NCI-H146 (cell line): ENCODE measurements at regions not wholly inside any gene's neighbourhood (a gene's known extent, or its start where the extent isn't known, plus 50 kb on each side); places are given as distances from the start of the nearest gene placed in this dataset.
A peak's percentile ranks its signal among the peaks of the same experiment; 100 is the strongest.

Source experiments
- DNase-seq: peaks from one replicate; lab custom pipeline; 2025; lab: John Stamatoyannopoulos, UW

DNA sequence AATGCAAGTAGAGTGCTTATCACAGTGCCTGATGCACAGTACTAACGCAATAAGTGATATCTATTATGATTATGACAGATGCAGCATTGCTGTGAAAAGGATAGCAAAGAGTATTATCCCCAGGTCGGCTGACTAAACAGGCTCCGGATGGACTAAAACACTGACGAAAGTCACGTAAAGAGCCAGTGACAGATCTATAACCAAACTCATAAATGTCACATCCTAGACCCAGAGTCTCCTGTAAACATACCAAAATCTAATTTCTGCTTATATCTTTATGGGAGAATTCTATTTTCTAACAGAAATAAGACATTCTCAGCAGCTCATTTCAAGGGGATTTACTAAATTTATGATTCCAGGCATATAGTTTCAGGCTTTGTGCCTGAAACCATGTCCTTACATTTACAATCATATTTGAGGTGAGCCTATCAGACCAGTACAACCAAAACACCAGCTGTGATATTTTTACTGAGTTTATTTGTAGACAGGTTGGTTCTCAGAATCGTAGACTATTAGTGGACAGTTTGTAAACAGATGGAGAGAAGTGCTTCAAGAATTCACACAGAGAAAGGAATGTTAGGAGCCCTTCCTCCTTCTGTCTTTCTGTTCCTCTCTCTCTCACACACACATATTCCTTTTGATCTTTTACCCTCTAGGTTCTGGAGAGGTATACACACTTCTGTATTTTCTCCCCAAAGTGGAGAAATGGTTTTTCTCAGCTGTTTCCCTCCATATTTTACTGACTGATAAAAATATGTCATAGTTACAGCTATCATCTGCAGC, 52.4 kb upstream of the WDR26 start:
- no peak for DNase-seq

DNA sequence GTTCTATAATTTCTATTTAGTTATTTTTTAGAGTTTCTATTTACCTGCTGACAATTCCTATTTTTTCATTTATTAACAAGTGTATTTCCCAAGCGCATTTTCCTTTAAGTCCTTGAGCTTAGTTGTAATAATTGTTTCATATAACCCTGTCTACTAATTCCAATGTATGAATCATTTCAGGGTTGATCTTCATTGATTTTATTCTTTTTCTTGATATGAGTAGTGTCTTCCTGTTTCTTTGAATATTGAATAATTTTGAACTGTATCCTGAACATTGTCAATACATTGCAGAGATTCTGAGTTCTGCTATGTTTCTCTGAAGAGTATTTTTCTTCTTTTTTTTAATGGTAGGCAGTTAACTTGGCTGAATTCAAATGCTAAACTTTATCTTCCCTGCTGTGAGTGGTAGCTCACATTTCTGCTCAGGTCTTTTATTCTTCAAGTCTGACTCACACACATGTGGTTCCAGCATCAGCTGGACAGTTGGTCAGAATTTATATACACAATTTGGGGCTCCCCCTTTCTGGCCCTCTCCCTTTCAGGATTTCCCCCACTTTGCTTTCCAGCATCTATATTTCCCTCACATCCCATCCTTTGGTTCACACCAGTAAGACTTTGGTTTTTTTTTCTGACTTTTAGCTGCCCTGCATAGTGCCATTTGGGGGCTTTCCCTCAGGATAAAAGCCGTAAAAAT, 54.4 kb upstream of the WDR26 start:
- DNase-seq = no peak

DNA sequence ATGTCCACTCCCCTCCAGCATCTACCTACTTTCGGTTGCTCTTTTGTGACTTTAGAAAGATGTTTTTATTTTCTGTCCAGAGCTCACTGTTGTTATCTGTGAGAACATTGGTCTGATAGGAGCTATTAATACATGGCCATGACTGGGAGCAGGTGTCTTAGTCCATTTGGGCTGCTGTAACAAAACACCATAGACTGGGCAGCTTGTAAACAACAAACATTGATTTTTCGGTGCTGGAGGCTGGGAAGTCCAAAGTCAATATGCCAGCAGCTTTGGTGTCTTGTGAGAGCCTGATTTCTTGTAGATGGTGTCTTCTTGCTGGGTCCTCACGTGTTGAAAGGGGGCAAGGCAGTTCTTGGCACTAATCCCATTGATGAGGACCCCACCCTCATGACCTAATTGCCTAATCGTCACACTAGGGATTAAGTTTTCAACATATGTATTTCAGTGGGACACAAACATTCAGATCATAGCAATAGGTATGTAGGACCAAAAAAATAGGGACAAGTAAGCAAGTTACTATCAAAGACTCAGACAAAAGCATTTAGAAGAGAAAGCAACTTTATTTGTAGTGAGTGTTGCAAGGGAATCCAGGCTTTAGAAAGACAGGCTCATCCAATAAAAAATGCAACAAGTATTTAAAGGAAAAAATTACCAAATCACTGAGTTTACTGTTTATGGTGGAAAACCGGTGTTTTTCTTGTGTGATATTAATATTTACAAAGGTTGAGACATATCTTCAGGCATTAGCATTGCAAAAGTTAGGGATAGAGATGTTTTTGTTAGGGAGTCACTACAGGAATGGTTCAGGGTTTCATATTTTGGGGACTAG, 55.2 kb upstream of the WDR26 start:
- DNase-seq = peak; percentile 10

DNA sequence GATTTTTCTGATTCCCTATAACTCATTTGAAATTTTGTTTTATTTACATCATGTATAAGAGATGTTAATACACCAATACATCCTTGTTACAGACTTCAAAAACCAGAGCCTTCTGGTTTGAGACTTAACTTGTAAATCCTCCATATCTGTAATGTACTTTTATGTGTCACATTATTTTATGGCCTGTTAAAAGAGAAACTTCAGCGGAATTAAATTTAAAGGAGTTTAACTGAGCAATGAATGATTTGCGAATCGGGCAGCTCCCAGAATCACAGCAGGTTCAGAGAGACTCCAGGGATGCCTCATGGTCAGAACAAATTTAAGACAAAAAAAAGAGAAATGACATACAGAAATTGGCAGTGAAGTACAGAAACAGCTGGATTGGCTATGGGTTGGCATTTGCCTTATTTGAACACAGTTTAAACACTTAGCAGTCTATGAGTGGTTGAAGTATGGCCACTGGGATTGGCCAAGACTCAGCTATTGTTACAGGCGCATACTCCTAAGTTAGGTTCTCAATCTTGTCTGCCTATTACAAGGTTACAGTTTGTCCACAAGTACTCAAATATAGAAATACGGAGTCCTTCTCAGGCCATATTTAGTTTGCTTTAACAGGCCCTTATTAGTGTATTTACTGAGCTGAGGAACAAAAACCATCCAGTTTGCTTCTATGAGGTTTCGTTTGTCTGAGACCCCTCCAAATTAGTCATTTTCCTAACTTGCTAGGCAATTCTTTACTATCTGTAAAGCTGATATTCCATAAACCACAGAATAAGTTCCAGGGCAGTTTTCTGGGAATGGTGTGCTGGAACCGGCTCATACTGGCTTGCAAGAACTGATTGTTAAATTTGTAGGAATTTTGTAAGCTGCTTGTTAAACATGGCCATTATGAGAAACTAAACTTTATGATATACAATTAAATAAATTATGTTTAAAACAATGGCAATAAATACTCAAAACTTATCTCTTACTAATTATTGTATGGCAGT, 56.2 kb upstream of the WDR26 start:
- DNase-seq = no peak

DNA sequence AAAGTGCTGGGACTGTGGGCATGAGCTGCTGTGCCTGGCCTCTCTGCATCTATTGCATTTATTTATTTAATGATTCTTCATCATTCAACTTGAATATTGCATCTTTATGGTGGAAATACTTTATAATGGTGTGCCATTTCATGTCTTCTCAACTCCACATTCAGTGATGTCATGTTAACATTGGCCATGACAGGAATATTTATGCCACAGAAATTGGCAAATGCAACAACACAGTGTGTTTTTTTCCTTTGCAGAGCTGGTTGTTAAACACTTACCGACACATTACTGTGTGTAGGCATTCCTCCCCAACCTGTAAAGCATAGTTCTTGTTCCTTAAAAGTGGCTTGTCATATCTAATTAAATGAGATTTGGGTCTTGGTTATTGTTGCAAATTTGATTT, 57.4 kb upstream of the WDR26 start:
- no peak for DNase-seq

DNA sequence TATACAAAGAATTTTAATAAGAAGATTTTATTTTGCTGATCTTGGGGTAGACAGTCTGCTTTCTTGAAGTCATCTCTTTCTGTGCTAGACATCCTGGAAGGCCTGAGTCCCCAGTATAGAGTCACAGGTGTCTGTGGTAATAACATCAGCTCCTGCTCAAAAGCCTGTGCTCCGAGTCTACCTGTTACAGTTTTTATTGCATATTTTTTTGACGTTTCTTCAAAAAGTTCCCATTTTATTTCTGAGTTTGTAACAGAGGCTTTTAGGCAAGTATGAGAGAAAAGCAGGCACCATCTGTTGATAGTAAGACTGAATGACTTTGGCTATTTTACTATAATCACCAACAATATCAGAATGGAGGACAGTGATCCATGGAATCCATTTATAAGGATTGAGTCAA, 58.0 kb upstream of the WDR26 start:
- DNase-seq = no peak

DNA sequence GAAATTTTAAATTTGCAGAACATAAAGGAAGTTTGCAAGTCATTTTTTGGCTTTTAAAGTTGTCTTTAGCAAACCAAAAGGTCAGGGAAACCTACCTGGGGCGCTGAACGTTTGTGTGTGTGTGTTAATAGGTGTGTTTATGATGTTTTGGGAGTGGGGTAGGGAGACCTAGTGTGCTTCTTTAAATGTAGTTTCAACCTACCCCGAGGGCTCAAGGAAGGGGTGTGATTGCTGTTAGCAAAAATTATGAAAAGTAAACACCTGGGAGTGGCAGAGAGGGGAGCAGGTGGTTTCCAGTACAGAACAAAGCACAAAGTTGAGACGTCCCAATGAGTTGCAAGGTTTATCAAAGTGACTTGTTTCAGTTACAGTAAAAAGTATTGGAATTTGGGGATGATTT, 58.7 kb upstream of the WDR26 start:
- DNase-seq = peak; percentile 62

DNA sequence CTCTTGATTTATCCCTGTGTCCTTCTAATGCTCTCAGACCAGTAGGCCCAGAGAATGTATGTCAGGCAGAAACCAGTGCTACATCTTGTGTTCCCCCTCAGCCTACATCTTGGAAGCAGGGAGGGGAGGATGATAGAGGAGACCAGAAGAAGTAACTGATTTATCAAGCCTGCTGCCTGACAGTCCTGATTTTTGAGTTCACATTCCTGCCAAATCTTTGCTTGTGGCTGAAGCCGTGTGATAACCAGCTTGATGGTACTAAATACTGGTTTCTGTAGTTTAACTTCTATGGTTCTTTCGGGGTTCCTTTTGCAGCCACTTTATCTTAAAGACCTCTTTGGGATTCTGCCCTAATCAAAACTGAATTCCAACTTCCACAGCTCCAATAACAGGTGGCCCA, 59.7 kb upstream of the WDR26 start:
- DNase-seq = no peak

DNA sequence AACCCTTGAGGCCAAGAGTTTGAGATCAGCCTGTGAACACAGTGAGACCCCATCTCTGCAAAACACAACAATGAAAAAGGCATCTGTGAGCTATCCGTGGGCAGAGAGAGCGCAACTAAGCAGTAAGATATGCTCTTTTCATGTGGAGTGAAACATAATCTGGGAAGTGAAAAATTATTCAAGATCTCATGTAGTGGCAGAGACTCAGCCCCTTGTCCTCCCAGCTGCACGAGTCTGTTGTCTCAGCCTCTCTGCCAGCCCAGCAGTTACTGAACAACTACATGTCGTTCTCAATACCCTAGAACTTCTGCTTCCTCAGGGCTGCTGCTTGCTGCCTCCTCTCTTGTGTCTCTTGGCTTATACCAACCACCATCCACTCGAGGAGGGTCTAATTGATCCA, 61.3 kb upstream of the WDR26 start:
- DNase-seq = no peak

DNA sequence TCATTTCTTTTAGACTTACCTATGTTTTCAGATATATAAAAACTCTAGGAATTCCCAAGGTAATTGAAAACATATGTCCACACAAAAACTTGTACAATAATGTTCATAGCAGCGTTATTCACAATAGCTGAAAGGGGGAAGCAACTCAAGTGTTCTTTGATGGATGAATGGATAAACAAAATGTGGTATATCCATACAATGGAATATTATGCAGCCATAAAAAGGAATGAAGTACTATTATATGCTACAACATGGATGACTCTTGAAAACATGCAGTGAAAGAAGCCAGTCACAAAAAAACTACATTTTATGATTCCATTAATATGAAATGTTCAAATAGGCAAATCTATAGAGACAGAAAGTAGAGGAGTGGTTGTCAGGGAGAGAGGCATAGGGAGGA, 62.2 kb upstream of the WDR26 start:
- DNase-seq = no peak

DNA sequence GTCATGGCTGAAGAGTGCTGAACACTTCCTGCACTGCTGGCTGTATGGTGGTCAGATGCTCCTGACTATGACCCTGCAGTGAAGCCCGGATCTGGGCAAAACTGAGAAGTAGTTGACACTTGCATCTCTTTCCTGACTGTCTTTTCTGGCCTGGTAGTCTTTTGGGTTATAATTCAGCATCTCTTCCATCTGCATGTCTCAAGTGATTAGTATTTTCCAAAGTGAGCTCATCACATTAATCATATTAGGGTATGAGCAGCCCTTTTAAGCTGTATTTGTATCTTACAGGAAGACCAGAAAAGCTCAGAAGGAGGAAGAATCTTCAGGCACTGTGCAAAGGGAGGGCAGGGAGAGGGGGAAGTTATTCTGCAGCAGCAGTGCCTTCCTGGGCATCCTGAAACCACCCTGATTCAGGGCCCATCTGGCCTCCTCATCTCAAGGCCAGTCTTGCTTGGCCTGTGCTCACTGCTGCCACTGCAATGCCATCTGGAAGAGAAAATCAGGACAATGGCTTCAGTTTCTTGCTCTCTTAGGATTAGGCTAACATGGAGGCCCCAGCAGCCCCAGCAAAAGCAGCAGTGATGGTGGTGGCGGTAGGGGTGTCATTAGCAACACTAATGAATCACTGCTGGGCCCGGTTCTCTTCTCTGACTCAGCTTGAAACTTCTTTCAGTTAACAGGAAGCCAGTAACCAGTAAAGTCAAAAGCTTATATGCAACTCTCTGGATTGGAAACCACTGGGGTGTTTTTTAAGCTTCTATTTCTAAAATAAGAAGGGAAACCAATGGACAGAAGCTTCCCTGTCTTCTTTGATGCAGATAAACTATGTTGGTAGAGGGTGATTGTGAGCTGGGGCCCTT, 63.3 kb upstream of the WDR26 start:
- DNase-seq = no peak

DNA sequence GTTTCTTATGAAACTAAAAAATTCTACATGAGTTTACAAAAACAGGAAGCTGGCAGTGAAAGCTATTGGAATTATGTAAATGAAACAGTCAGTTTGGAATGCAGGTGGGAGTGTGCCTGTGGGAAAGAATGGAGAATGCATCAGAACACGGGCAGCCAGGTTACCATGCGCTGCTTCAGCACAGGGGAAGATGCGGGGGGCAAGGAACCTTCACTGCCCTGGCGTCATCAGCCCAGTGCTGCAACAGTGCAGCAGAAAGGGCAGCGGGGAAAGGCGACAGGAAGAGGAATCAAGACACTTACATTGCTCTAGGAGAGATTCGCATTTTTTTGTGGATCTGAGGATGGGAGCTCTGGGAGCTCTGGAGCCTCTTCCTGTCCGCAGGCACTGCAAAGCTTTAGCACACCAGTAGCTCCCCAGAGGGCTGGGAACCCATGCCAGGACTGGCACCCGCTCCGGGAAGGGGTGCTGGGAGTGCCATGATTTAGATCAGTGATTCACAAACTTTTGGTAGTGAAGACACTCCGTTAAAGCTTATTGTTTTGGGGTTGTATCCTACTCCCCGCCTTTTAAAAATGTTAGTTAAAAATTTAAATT, 64.1 kb upstream of the WDR26 start:
- DNase-seq = no peak

DNA sequence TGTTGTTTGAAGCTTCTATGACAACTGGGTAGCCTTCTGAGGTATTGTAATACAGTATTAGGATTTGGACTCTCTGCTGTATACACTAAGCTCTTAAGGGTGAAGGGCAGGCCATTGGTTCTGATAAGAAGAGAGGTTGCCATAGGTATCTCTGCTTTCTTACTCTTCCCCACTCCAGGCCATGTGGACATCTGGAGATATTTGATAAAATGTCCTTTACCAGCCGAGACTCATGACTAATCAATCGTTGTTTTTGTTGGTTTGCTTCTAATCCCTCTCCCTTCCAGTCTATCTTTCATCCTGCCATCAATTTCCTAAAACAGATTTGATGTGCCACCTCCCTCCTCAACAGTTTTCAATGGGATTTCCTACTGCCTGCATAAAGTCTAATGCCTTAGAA, 64.6 kb upstream of the WDR26 start:
- DNase-seq = no peak

DNA sequence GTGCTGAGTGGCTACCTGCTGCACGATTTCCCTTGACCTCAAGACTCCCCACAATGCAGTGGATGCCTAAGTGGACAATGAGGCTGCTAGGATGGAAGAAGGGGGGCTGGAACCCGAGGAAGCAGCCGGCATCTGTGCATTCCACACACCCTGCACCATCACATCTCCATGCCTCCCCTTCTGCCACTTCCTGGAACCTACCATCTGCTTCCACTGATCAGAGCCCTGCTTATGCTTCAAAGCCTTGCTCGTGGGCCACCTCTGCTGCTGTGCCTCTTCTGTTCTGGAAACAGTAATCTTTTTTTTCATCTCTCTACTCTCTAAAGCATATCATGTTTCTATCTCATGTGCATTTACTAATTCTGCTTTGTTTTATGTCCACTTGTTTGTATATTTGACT, 66.2 kb upstream of the WDR26 start:
- no peak for DNase-seq

DNA sequence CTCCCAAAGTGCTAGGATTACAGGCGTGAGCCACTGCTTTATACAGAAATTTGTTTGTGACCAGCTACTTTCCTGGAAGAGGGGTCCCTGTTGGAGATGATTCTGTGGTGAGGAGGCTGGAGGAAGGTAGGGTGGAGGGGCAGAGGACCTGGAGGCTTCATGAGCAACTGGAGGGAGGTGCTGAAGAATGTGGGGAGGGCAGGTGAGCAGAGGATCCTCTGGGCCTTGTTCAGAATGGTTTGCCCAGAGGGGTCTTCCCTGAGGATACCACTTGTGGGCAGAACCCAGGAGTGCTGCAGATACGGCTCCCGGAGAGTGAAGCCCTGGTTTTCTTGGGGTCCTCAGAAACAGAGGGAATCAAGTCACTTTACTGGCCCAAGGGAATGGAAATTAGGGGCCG, 67.2 kb upstream of the WDR26 start:
- DNase-seq = no peak

DNA sequence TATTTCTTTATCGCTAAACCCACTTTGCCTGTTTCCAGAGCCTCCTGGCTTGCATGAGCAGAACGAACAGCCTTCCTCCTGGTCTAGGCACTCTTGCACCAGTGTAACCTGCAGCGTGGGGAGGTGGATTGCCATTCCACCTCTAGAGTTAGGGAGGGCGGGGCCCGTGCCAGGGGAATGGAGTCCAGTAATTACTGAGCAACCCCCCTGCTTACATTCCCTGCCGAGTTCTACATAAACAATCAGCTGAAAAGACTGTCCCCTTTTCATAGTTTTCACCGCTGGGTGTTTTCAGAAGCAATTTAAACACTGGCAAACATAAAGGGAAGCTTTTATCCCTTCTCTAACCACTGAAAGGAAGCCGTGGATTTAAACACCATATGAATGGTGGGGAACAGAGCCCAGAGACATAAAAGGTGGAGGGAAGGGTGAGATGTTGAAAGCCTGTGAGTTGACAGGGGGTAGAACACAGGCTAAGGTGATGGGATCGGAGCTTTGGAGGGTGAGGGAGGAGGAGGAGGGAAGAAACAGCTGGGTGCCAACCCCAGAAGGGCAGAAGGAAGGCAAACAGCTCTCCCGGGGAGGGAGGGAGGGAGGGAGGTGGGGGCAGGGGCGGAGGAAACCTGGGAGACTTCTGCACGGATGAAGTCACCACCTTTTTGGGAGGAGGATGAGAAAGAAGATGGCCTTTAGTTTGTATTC, 68.0 kb upstream of the WDR26 start:
- DNase-seq = peak; percentile 91

DNA sequence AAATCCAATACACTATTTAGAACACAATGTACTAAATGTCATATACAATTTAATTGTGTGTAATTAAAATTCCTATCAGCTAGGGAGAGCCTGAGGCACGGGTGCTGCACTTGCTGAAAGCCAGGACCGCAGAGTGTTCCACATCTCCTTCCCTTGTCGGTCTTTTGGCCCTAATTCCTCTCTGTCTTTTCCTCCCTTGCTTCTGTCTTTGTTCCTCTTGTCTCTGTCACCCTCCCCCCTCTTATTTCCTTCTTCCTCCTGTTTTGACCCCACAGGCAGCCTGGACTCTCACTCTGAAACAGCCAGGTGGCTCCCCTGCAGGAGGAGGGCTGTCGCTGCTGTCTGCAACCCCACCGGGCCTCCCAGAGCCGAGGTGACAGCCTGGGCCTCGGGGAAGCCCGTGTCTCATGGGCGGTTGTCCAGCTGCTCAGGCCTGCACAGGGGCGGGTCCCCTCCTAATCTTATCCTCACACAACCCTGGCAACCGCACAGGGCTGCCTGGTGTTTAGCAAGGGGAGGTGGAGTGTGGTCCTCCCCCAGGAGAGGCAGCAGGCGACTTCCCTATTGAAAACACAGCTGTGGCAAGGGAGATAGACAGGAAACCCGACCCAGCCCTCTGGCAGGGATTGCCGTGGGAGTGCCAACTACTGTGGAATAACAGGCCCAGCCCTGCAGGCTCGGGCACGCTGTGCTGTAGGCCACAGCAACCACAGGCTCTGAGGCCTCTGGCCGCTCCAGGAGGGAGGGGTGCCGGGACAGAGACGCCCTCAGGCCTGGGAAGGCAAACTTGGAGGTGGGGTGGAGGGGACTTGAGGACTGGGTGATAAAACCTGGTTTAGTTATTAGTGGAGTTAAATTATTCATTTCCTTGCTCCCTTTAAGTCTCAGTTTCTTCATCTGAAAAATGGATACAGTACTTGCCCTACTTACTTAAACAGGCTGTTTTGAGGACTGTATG, 68.8 kb upstream of the WDR26 start:
- DNase-seq = peak; percentile 94

DNA sequence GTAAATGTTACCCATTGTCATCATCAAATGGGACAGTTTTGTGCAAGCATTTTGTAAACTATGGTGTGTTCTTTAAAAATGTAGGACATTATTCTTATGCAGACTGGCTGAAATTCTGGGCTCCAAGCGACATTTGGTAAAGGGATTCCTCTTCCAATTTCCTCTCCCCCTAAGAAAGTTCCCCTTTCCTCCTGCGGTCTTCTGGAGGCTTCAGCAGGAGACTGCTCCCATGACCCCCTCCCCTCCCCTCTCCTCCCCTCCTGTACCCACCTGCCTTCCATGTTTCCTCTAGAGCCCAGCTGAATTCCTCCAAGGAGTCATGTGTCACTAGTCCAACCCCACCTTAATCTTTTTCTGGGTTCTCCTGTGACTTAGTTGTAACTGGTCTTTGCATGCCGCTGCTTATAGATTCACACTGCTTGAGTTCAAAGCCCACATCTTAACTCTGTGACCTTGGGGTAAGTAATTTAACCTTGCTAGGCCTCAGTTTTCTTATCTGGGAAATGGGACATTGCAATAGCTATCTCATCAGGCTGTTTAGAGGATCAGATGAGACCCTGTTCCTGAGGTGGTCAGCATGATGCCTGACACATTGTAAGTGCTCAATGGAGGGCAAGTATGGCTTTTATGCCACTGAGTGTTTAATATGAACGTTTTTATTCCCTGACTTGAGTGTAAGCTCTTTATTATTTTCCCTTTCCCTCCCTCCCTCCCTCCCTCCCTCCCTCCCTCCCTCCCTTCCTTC, 69.9 kb upstream of the WDR26 start:
- no peak for DNase-seq
